ENCODE measurements at regions not wholly inside any gene's neighbourhood (a gene's known extent, or its start where the extent isn't known, plus 50 kb on each side); places are given as distances from the start of the nearest gene placed in this dataset.

- no peak for DNase-seq
Measured at GRCh38 chr6:101303495-101303894, 90.0 kb upstream of the GRIK2 start.

- DNase-seq: no peak
Measured at GRCh38 chr6:101312652-101313051, 80.9 kb upstream of the GRIK2 start.

- DNase-seq: no peak
Measured at GRCh38 chr6:101322921-101323320, 70.6 kb upstream of the GRIK2 start.

GRCh38 chr6:101326411-101326810, 67.1 kb upstream of the GRIK2 start:
- no peak for DNase-seq

- DNase-seq: no peak
Measured at GRCh38 chr6:101341926-101342325, 51.6 kb upstream of the GRIK2 start.
